ENCODE measurements at regions not wholly inside any gene's neighbourhood (a gene's known extent, or its start where the extent isn't known, plus 50 kb on each side); places are given as distances from the start of the nearest gene placed in this dataset.

- no peak for DNase-seq (ENCODE audit: low spot score)
Observed at GRCh38 chr14:106850913-106851825, 1324.8 kb downstream of the TMEM121 start.

DNA sequence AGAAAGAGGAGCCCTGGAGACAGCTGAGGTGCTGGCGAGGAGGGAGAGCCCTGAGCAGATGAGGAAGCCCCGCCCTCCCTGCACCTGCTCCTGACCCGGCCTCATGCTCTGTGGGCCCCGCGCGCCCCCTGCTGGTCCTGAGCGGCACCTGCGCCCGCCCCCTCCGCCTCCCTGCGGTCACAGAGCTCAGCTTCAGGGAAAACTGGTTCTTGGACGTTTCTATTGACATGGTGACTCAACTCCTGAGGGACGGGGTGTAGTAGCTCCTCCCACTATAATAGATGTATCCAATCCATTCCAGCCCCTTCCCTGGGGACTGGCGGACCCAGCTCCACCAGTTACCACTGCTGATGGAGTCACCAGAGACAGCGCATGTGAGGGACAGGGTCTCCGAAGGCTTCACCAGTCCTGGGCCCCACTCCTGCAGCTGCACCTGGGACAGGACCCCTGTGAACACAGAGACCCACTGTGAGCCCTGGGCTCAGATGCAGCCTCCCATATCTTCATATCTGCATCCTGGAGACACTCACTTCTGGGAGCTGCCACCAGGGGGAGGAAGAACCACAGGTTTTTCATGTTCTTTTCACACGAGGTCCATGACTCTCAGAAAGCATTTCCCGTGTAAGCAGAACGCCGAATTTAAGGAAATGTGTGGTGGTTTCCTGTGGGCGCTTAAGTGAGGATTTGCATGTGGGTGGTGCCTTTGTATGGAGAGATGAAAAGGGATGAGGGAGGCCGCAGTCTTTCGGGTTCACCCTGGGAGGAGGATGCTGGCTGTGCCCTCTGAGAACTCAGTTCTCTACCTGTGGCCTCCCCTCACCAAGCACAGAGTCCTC is 1346.4 kb downstream of the TMEM121 start:
- no peak for DNase-seq (ENCODE audit: low spot score)

DNA sequence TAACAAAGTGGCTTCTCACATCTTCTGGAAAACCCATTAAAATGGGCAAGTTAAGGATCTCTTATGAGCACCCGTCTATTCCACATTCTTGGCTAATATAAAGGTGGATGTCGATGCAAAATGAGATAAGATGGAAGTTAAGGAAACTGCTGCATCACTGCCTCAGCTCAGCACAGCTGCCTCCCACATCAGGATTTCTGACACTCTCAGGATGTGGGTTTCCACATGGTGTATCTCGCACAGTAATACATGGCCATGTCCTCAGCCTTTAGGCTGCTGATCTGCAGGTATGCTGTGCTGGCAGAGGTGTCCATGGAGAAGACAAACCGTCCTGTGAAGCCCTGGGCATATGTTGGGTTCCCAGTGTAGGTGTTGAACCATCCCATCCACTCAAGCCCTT is 1348.0 kb downstream of the TMEM121 start:
- no peak for DNase-seq (ENCODE audit: low spot score)

DNA sequence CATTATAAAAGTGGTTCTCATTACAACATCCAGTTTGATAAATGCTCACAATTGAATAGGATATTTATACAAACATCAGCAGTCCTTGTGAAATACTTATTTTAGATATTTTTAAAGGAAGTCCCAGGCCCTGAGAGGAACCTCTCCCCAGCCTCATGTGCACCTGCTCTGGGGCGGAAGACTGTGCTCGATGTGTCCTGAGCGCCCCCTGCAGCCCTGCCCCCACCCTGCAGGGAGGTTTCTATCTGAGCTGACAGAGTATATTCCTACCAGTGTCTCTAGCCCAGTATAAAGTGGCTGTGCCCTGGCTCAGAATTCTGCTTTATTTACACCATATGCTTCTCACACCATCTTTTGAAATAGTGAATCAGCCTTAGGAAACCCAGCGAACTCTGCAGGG is 1349.1 kb downstream of the TMEM121 start:
- no peak for DNase-seq (ENCODE audit: low spot score)

DNA sequence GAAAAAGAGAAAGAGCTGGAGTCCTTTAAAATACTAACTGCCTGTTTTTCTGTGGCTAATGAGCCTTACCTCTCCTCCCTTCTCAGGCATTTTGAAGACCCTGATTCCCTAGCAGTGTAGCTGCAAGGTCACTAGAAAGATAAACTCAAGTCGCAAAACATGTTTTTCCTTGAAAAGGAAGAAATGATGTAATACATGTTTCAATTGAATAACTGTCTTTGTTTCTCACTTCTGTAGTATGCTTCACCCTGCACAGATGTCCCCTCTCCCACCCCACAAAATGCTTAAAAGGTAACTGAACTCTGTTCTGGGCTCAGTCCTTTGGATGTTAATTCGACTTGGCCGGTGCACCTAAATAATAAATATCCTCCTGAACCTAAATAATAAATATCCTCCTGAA is 1350.3 kb downstream of the TMEM121 start:
- DNase-seq (ENCODE audit: low spot score), result no peak

DNA sequence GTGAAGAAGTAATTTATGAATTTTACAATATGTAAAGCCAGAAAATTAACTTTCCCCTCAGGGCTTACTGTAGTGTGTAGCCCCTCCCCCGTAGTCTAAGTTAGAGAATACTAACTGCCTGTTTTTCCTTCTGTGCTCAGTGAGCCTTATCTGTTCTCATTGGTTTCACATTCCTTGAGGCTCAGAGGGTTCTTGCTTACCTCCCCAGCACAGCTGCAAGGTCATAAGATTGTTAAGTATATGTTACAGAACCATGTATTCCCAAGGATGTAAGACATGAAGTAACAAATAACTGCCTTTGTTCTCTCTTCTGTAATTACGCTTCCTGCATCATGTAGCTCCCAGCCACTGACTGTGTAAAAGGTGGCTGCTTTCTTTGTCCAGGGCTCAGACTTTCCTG is 1351.1 kb downstream of the TMEM121 start:
- DNase-seq (ENCODE audit: low spot score), result no peak

DNA sequence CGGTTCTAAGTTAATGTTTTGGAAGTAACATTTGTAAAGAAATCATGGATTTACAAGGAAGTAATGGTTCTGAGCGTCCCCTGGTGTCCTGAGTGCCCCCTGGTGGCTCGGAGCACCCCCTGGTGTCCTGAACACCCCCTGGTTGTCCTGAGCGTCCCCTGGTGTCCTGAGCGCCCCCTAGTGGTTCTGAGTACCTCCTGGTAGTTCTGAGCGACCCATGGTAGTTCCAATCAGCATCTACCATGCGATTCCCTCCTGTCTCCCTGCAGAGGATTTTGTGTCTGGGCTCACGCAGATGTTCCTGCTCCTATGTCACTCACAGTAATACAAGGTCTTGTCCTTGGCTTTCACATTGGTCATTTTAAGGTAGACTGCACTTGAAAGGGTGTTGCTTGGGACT is 1352.9 kb downstream of the TMEM121 start:
- no peak for DNase-seq (ENCODE audit: low spot score)

- DNase-seq (ENCODE audit: low spot score), result no peak
Observed at GRCh38 chr14:106883218-106883692, 1356.9 kb downstream of the TMEM121 start.
